ENCODE measurements at regions not wholly inside any gene's neighbourhood (a gene's known extent, or its start where the extent isn't known, plus 50 kb on each side); places are given as distances from the start of the nearest gene placed in this dataset.
A peak's percentile ranks its signal among the peaks of the same experiment; 100 is the strongest.

GRCh38 chr5:124179819-124180218, 566.6 kb downstream of the ZNF608 start:
- H3K27ac ChIP-seq = no peak overlapping the region
- ATAC-seq (no peak), DNase-seq (no peak)
- no peak overlapping the region for H3K4me3 ChIP-seq
- 42 to 49% (median 46%) methylated on average over 1 of the region's 1 CpG for WGBS, 4 donors
- intact Hi-C loops (cut with DNase I) = loop anchor here in 2 of 10 donors (5.0 kb wide), 1 partner anchor 508 kb away; no protein-coding TSS in a partner anchor
- no peak for TF ChIP-seq CTCF (IDR thresholded peaks at IDR 0.05)
- no peak for TF ChIP-seq POLR2A (IDR thresholded peaks at IDR 0.05)
- peaks cover 0 to 4% (median 0%) of the 10 kb centered on the region in 12 donors for H3K9me3 ChIP-seq
- H3K4me1 ChIP-seq = peaks cover 0 to 6% (median 0%) of the 10 kb centered on the region in 12 donors
- no peaks in the 10 kb centered on the region for H3K36me3 ChIP-seq
- H3K27me3 ChIP-seq = no peaks in the 10 kb centered on the region

- Histone ChIP-seq H3K4me1 (peaks cover 0 to 6% (median 0%) of the 10 kb centered on the region in 12 donors), H3K27me3 (no peaks in the 10 kb centered on the region), H3K36me3 (no peaks in the 10 kb centered on the region), H3K27ac (no peak overlapping the region), H3K9me3 (peaks cover 0 to 18% (median 2%) of the 10 kb centered on the region in 12 donors), H3K4me3 (no peak overlapping the region)
- DNase-seq (no peak), ATAC-seq (no peak)
- intact Hi-C loops (cut with DNase I) = loop anchor here in 2 of 10 donors (5.0 kb wide), 1 partner anchor 506 kb away; no protein-coding TSS in a partner anchor
- TF ChIP-seq CTCF (IDR thresholded peaks at IDR 0.05) (no peak), POLR2A (IDR thresholded peaks at IDR 0.05) (no peak)
Observed at GRCh38 chr5:124178050-124178449, 568.4 kb downstream of the ZNF608 start.

GRCh38 chr5:124176692-124177091, 569.7 kb downstream of the ZNF608 start:
- no peak overlapping the region for H3K27ac ChIP-seq
- DNase-seq (peak in 4 of 5 donors; percentile 14 to 45 (median 42)), ATAC-seq (peak; percentile 89 to 98 (median 94))
- H3K9me3 ChIP-seq = peaks cover 0 to 32% (median 15%) of the 10 kb centered on the region in 12 donors
- H3K4me1 ChIP-seq = peaks cover 0 to 6% (median 0%) of the 10 kb centered on the region in 12 donors
- no peak overlapping the region for H3K4me3 ChIP-seq
- intact Hi-C loops (cut with DNase I) = loop anchor here in 2 of 10 donors (5.0 kb wide), 1 partner anchor 504 kb away; no protein-coding TSS in a partner anchor
- TF ChIP-seq CTCF (IDR thresholded peaks at IDR 0.05) (peak in 9 of 12 donors; percentile 6 to 49 (median 21)), POLR2A (IDR thresholded peaks at IDR 0.05) (no peak)
- no peaks in the 10 kb centered on the region for H3K27me3 ChIP-seq
- H3K36me3 ChIP-seq = no peaks in the 10 kb centered on the region

- intact Hi-C loops (cut with DNase I) = no loop called here
- ATAC-seq (no peak), DNase-seq (no peak)
- H3K4me1 ChIP-seq = peaks cover 0 to 6% (median 0%) of the 10 kb centered on the region in 12 donors
- H3K36me3 ChIP-seq = no peaks in the 10 kb centered on the region
- no peaks in the 10 kb centered on the region for H3K27me3 ChIP-seq
- no peak overlapping the region for H3K4me3 ChIP-seq
- H3K9me3 ChIP-seq = peaks cover 0 to 52% (median 33%) of the 10 kb centered on the region in 12 donors
- 98 to 99% (median 99%) methylated on average over 1 of the region's 1 CpG for WGBS, 4 donors
- no peak overlapping the region for H3K27ac ChIP-seq
- TF ChIP-seq CTCF (IDR thresholded peaks at IDR 0.05) (no peak), POLR2A (IDR thresholded peaks at IDR 0.05) (no peak)
Observed at GRCh38 chr5:124173386-124173785, 573.1 kb downstream of the ZNF608 start.
